Astrocyte (in vitro differentiated cells and primary cell): ENCODE measurements at regions not wholly inside any gene's neighbourhood (a gene's known extent, or its start where the extent isn't known, plus 50 kb on each side); places are given as distances from the start of the nearest gene placed in this dataset.

Source experiments
- DNase-seq: peaks from one replicate; pipeline ENCODE4 v3.0.0-alpha.2; 2010; ENCODE audit warnings: low read depth
- FAIRE-seq: peaks from 2 replicates; lab custom pipeline; 2011; peaks lifted over from hg19 to GRCh38; lab: Jason Lieb, UNC
- H2AFZ ChIP-seq: 2 replicates; pipeline ENCODE4 v1.6.0; 2012; ENCODE audit warnings: low read depth, low read length, inconsistent platforms
- H3K27ac ChIP-seq: 2 replicates; pipeline ENCODE4 v1.5.1; 2011; ENCODE audit warnings: low read depth, low read length, inconsistent platforms
- H3K27me3 ChIP-seq: 2 replicates; pipeline ENCODE4 v1.6.0; 2011; ENCODE audit warnings: low read length, inconsistent platforms; ENCODE audit not compliant: insufficient read depth
- H3K36me3 ChIP-seq: 2 replicates; pipeline ENCODE4 v1.5.1; 2011; ENCODE audit warnings: low read length, inconsistent platforms; ENCODE audit not compliant: insufficient read depth
- H3K4me1 ChIP-seq: 2 replicates; pipeline ENCODE4 v1.5.1; 2011; ENCODE audit warnings: low read length, inconsistent platforms; ENCODE audit not compliant: insufficient read depth
- H3K4me2 ChIP-seq: 2 replicates; pipeline ENCODE4 v1.6.0; 2012; ENCODE audit warnings: low read length, inconsistent platforms
- H3K4me3 ChIP-seq: 2 replicates; pipeline ENCODE4 v1.5.1; 2011; ENCODE audit warnings: low read depth, mild to moderate bottlenecking, low read length, inconsistent platforms; ENCODE audit not compliant: insufficient read depth
- H3K79me2 ChIP-seq: 2 replicates; pipeline ENCODE4 v1.6.0; 2012; ENCODE audit warnings: mild to moderate bottlenecking, low read length, inconsistent platforms; ENCODE audit not compliant: insufficient read depth
- H3K9ac ChIP-seq: 2 replicates; pipeline ENCODE4 v1.6.0; 2012; ENCODE audit warnings: mild to moderate bottlenecking, low read length, inconsistent platforms
- H3K9me3 ChIP-seq: 2 replicates; pipeline ENCODE4 v1.5.1; 2012; ENCODE audit warnings: low read depth, mild to moderate bottlenecking, low read length, inconsistent platforms; ENCODE audit not compliant: insufficient read depth
- H4K20me1 ChIP-seq: 2 replicates; pipeline ENCODE4 v1.6.0; 2012; ENCODE audit warnings: low read length, inconsistent platforms; ENCODE audit not compliant: insufficient read depth
- H3K27ac Mint-ChIP-seq: one replicate; pipeline ENCODE4 v1.8.0; 2021; ENCODE audit warnings: mild to moderate bottlenecking, mixed read lengths; ENCODE audit not compliant: unreplicated experiment
- H3K27me3 Mint-ChIP-seq: one replicate; pipeline ENCODE4 v1.8.0; 2021; ENCODE audit warnings: low read depth, mixed read lengths; ENCODE audit not compliant: unreplicated experiment
- H3K36me3 Mint-ChIP-seq: one replicate; pipeline ENCODE4 v1.8.0; 2021; ENCODE audit warnings: low read depth, mixed read lengths; ENCODE audit not compliant: unreplicated experiment
- H3K4me1 Mint-ChIP-seq: one replicate; pipeline ENCODE4 v1.8.0; 2021; ENCODE audit warnings: low read depth, mixed read lengths; ENCODE audit not compliant: unreplicated experiment
- H3K4me3 Mint-ChIP-seq: one replicate; pipeline ENCODE4 v1.8.0; 2021; ENCODE audit warnings: mild to moderate bottlenecking, moderate library complexity, mixed read lengths; ENCODE audit not compliant: unreplicated experiment
- H3K9me3 Mint-ChIP-seq: one replicate; pipeline ENCODE4 v1.8.0; 2021; ENCODE audit warnings: mild to moderate bottlenecking, mixed read lengths; ENCODE audit not compliant: unreplicated experiment
- EZH2 ChIP-seq: IDR thresholded peaks from 2 replicates; pipeline ENCODE4 v1.6.1; 2012; ENCODE audit warnings: mild to moderate bottlenecking, low read length, inconsistent platforms; ENCODE audit not compliant: insufficient read depth
- TF ChIP-seq, protein P1 (sequence below): IDR thresholded peaks from 2 replicates; pipeline ENCODE4 v1.5.1; 2011; ENCODE audit warnings: low read depth, mild to moderate bottlenecking, inconsistent platforms, low read length, moderate library complexity; ENCODE audit not compliant: insufficient read depth

DNA sequence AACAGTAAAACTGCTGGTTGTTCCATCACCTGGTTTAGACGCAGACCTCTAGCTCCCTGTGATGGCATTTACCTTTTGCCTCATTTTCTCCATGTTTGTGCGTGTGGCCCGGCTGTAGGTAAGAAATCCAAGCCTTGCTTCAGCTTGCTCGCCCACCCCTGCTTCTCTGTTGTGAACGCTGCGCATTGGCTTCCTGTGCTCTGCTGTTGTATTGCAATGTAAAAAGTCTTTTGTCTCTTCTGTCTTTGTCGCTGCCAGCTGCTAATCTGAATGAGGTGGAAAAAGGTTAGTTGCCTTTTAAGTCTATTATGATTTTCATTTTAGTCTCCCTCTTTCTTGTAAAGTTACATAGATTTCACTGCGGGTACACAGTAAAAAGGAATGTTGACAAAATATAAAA lies 127.3 kb upstream of the PACRGL start:
- TF ChIP-seq, protein P1, sequence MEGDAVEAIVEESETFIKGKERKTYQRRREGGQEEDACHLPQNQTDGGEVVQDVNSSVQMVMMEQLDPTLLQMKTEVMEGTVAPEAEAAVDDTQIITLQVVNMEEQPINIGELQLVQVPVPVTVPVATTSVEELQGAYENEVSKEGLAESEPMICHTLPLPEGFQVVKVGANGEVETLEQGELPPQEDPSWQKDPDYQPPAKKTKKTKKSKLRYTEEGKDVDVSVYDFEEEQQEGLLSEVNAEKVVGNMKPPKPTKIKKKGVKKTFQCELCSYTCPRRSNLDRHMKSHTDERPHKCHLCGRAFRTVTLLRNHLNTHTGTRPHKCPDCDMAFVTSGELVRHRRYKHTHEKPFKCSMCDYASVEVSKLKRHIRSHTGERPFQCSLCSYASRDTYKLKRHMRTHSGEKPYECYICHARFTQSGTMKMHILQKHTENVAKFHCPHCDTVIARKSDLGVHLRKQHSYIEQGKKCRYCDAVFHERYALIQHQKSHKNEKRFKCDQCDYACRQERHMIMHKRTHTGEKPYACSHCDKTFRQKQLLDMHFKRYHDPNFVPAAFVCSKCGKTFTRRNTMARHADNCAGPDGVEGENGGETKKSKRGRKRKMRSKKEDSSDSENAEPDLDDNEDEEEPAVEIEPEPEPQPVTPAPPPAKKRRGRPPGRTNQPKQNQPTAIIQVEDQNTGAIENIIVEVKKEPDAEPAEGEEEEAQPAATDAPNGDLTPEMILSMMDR: no peak
- TF ChIP-seq EZH2: no peak
- DNase-seq (no peak), FAIRE-seq (no peak)
- H3K27ac Mint-ChIP-seq: no peak overlapping the region
- no peaks in the 10 kb centered on the region for H4K20me1 ChIP-seq
- no peak overlapping the region for H3K4me2 ChIP-seq
- H3K79me2 ChIP-seq: no peaks in the 10 kb centered on the region
- no peaks in the 10 kb centered on the region for H3K36me3 ChIP-seq
- H3K9me3 Mint-ChIP-seq: no peaks in the 10 kb centered on the region
- H2AFZ ChIP-seq: no peak overlapping the region
- H3K4me1 Mint-ChIP-seq: no peaks in the 10 kb centered on the region
- H3K9ac ChIP-seq: no peak overlapping the region
- no peak overlapping the region for H3K4me3 ChIP-seq
- no peaks in the 10 kb centered on the region for H3K27me3 ChIP-seq
- no peaks in the 10 kb centered on the region for H3K36me3 Mint-ChIP-seq
- H3K27me3 Mint-ChIP-seq: no peaks in the 10 kb centered on the region
- no peaks in the 10 kb centered on the region for H3K9me3 ChIP-seq
- no peak overlapping the region for H3K4me3 Mint-ChIP-seq
- no peaks in the 10 kb centered on the region for H3K4me1 ChIP-seq
- H3K27ac ChIP-seq: no peak overlapping the region

DNA sequence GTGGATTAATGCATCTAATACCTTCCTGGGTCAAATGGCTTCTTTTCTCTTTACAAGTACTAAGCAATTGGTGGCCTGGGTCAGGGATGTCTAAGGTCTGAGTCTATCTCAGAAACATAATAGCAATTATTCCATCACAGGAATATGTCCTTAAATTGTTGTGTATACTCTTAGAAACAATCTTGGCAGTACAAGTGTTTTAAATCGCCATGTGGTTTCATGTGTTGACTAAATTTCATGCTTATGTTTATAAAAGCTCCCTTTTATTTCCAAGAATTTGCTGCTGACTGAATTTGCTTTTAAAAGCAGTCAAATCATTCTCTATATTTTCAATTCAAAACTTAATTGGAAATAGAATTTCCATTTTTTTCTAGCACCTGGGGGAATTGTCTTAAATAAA lies 125.3 kb upstream of the PACRGL start:
- Histone ChIP-seq H3K4me1 (no peaks in the 10 kb centered on the region), H3K4me3 (no peak overlapping the region), H3K9me3 (no peaks in the 10 kb centered on the region), H3K9ac (no peak overlapping the region), H3K27me3 (no peaks in the 10 kb centered on the region), H3K27ac (no peak overlapping the region), H4K20me1 (no peaks in the 10 kb centered on the region), H3K79me2 (no peaks in the 10 kb centered on the region), H3K36me3 (no peaks in the 10 kb centered on the region), H3K4me2 (no peak overlapping the region), H2AFZ (no peak overlapping the region)
- Mint-ChIP-seq H3K4me1 (no peaks in the 10 kb centered on the region), H3K36me3 (no peaks in the 10 kb centered on the region), H3K9me3 (no peaks in the 10 kb centered on the region), H3K27ac (no peak overlapping the region), H3K4me3 (no peak overlapping the region), H3K27me3 (no peaks in the 10 kb centered on the region)
- DNase-seq: no peak
- no peak for FAIRE-seq
- TF ChIP-seq, protein P1: no peak
- TF ChIP-seq EZH2: no peak

DNA sequence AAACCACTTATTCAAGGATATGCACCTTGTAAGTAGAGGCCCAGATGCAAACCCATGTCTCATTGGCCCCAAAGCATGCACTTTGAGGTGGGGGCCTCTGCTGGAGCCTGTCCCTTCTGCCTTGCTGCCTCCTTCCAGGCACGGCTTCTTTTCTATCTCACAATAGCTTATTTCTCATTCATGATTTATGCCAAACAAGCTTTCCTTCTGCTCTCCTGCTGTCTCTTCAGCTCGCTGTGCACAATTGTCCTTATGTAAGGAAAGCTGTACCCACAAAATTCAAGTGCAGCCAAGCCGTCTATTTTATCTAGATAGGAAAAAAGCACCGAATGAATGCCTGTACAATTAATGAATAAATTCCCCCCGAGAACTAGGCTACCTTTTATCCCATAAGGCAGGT lies 124.8 kb upstream of the PACRGL start:
- no peaks in the 10 kb centered on the region for H3K27me3 ChIP-seq
- H3K9ac ChIP-seq: no peak overlapping the region
- Mint-ChIP-seq H3K27me3 (no peaks in the 10 kb centered on the region), H3K4me1 (no peaks in the 10 kb centered on the region), H3K4me3 (no peak overlapping the region), H3K36me3 (no peaks in the 10 kb centered on the region), H3K27ac (no peak overlapping the region), H3K9me3 (no peaks in the 10 kb centered on the region)
- no peaks in the 10 kb centered on the region for H3K9me3 ChIP-seq
- H3K27ac ChIP-seq: no peak overlapping the region
- DNase-seq (no peak), FAIRE-seq (no peak)
- no peaks in the 10 kb centered on the region for H3K36me3 ChIP-seq
- no peak overlapping the region for H3K4me3 ChIP-seq
- TF ChIP-seq EZH2: no peak
- TF ChIP-seq, protein P1: no peak
- H4K20me1 ChIP-seq: no peaks in the 10 kb centered on the region
- no peaks in the 10 kb centered on the region for H3K4me1 ChIP-seq
- no peaks in the 10 kb centered on the region for H3K79me2 ChIP-seq
- H2AFZ ChIP-seq: no peak overlapping the region
- H3K4me2 ChIP-seq: no peak overlapping the region
